ENCODE measurements at regions not wholly inside any gene's neighbourhood (a gene's known extent, or its start where the extent isn't known, plus 50 kb on each side); places are given as distances from the start of the nearest gene placed in this dataset.
A peak's percentile ranks its signal among the peaks of the same experiment; 100 is the strongest.

DNA sequence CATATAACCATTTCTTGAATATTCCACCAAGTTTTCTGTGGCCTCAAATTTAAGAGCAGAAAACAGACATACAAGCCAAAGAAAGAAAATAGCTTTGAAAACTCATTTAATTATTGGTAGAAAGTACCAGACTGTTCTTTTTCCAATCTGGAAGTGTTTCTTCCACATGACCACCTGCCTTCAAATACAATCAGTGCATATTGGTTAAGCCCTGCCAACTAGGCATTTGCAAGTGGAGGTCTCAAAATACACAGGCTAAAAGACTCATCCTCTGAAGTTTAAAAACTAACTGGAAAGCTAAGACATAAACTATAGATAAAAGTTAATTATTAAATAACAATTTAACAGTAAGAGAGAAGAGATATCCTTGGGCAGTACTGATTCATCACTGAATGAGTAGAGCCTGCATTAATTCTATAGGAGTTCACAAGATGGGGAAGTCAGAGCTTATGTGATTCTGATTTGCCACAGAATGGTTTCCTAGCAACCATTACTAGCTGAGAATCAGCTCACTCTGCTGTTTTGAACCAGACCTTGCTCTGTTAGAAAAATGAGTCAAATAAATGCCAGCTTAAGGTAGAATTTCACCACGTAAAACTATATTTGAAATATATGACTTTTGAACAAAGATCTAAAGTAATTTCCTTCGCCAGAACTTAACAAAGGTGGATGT lies 433.8 kb downstream of the FUT8 start:
- ChIA-PET RAD21 (ENCODE audit: unreplicated experiment) (interaction anchor here (0.7 to 1.4 kb wide), 2 partner anchors 431 to 682 kb away, joined by 3 read pairs; no protein-coding TSS in a partner anchor), CTCF (interaction anchor here (0.6 to 3.1 kb wide), 3 partner anchors 22 to 178 kb away, joined by 3 to 13 read pairs (median 3); no protein-coding TSS in a partner anchor), SMC1A (ENCODE audit: uncharacterized antibody, unreplicated experiment) (interaction anchor here (1.2 to 1.6 kb wide), 2 partner anchors 22 to 431 kb away, joined by 3 to 4 read pairs; no protein-coding TSS in a partner anchor), POLR2A (no interaction called here)
- no peaks in the 10 kb centered on the region for H4K20me1 ChIP-seq (ENCODE audit: control insufficient read depth, insufficient read depth)
- no peak overlapping the region for H3K9ac ChIP-seq (ENCODE audit: control insufficient read depth, insufficient read depth, low read length)
- H3K79me2 ChIP-seq (ENCODE audit: control insufficient read depth, insufficient read depth, low read length): no peaks in the 10 kb centered on the region
- no peak overlapping the region for H3K4me2 ChIP-seq (ENCODE audit: control insufficient read depth, insufficient read depth)
- peak; percentile 20; the same call in 1 of the 2 replicates for TF ChIP-seq SPI1 (IDR thresholded peaks at IDR 0.05; ENCODE audit: borderline replicate concordance, insufficient read depth, low read depth, low read length)
- TF ChIP-seq SRF (IDR thresholded peaks at IDR 0.05; ENCODE audit: low read depth in 2 of 2, low read length in 2 of 2): no peak
- TF ChIP-seq, protein P1, sequence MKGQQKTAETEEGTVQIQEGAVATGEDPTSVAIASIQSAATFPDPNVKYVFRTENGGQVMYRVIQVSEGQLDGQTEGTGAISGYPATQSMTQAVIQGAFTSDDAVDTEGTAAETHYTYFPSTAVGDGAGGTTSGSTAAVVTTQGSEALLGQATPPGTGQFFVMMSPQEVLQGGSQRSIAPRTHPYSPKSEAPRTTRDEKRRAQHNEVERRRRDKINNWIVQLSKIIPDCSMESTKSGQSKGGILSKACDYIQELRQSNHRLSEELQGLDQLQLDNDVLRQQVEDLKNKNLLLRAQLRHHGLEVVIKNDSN (IDR thresholded peaks at IDR 0.05; ENCODE audit: borderline replicate concordance, extremely low read length, insufficient read depth, low read depth, low read length): no peak
- H3K9me3 ChIP-seq (replicated peaks; ENCODE audit: control insufficient read depth, insufficient read depth, low read length): no peaks in the 10 kb centered on the region; the same call in 2 of the 3 replicates
- peak; percentile 48 for ATAC-seq
- no peak for DNase-seq (ENCODE audit: low read depth, low spot score)
- FAIRE-seq: no peak
- no peak overlapping the region for H3K27ac ChIP-seq (ENCODE audit: control insufficient read depth, insufficient read depth)
- peaks cover 3% of the 10 kb centered on the region; the same call in 1 of the 2 replicates for H3K4me1 ChIP-seq (ENCODE audit: control insufficient read depth, insufficient read depth, low read length)
- no peak overlapping the region for H3K4me3 ChIP-seq
- no TSS peak for BruUV-seq (replicated peaks)
- WGBS (ENCODE audit: insufficient coverage, insufficient replicate concordance, low lambda C conversion rate, missing lambda C conversion rate): 50% methylated on average over 2 of the region's 2 CpGs
- H3K36me3 ChIP-seq (ENCODE audit: control insufficient read depth in 2 of 2, insufficient read depth in 2 of 2, low read length in 1 of 2): no peaks in the 10 kb centered on the region
- no peaks in the 10 kb centered on the region for H3K27me3 ChIP-seq (replicated peaks in 1 of 2; ENCODE audit: control insufficient read depth in 2 of 2, insufficient read depth in 2 of 2, low read length in 1 of 2)
- in situ Hi-C loops (cut with MboI) (no loop called here), intact Hi-C loops (cut with micrococcal nuclease; ENCODE audit: unreplicated experiment) (no loop called here)
- no peak overlapping the region for H2AFZ ChIP-seq (ENCODE audit: control insufficient read depth, low read depth, low read length)

Data from GM12878 (cell line).